ENCODE measurements at regions not wholly inside any gene's neighbourhood (a gene's known extent, or its start where the extent isn't known, plus 50 kb on each side); places are given as distances from the start of the nearest gene placed in this dataset.

GRCh38 chr11:81819462-81819861 lies 914.2 kb downstream of the FAM181B start:
- TF ChIP-seq REST (IDR thresholded peaks at IDR 0.05): no peak
- TF ChIP-seq CTCF (IDR thresholded peaks at IDR 0.05): no peak
- no peak for TF ChIP-seq EP300 (IDR thresholded peaks at IDR 0.05)
- TF ChIP-seq POLR2A (IDR thresholded peaks at IDR 0.05; ENCODE audit: low read length): no peak
